ENCODE measurements at regions not wholly inside any gene's neighbourhood (a gene's known extent, or its start where the extent isn't known, plus 50 kb on each side); places are given as distances from the start of the nearest gene placed in this dataset.

GRCh38 chr7:9856668-9857067 lies 1117.0 kb upstream of the PHF14 start:
- no peak for DNase-seq (ENCODE audit: low read depth)

GRCh38 chr7:9863545-9863944 lies 1110.1 kb upstream of the PHF14 start:
- no peak for DNase-seq (ENCODE audit: low read depth)

- DNase-seq (ENCODE audit: low read depth), result no peak
These were observed 1104.5 kb upstream of the PHF14 start for GRCh38 chr7:9869151-9869550.

- no peak for DNase-seq (ENCODE audit: low read depth)
These were observed 1104.1 kb upstream of the PHF14 start for GRCh38 chr7:9869566-9869965.

- DNase-seq (ENCODE audit: low read depth), result no peak
These were observed 1103.0 kb upstream of the PHF14 start for GRCh38 chr7:9870674-9871073.

- DNase-seq (ENCODE audit: low read depth), result no peak
These were observed 1099.5 kb upstream of the PHF14 start for GRCh38 chr7:9874182-9874581.

- DNase-seq (ENCODE audit: low read depth), result no peak
These were observed 1097.6 kb upstream of the PHF14 start for GRCh38 chr7:9876053-9876452.

GRCh38 chr7:9889554-9889953 lies 1084.1 kb upstream of the PHF14 start:
- no peak for DNase-seq (ENCODE audit: low read depth)

- DNase-seq (ENCODE audit: low read depth), result no peak
These were observed 1083.6 kb upstream of the PHF14 start for GRCh38 chr7:9890092-9890491.

GRCh38 chr7:9891056-9891455 lies 1082.6 kb upstream of the PHF14 start:
- no peak for DNase-seq (ENCODE audit: low read depth)

GRCh38 chr7:9900339-9900738 lies 1073.3 kb upstream of the PHF14 start:
- no peak for DNase-seq (ENCODE audit: low read depth)

GRCh38 chr7:9921326-9921725 lies 1052.3 kb upstream of the PHF14 start:
- DNase-seq (ENCODE audit: low read depth), result no peak

GRCh38 chr7:9937944-9938631 lies 1035.6 kb upstream of the PHF14 start:
- no peak for DNase-seq (ENCODE audit: low read depth)

GRCh38 chr7:9939176-9939575 lies 1034.5 kb upstream of the PHF14 start:
- no peak for DNase-seq (ENCODE audit: low read depth)

GRCh38 chr7:9945131-9945530 lies 1028.5 kb upstream of the PHF14 start:
- no peak for DNase-seq (ENCODE audit: low read depth)

GRCh38 chr7:9945857-9946256 lies 1027.8 kb upstream of the PHF14 start:
- DNase-seq (ENCODE audit: low read depth), result no peak

- no peak for DNase-seq (ENCODE audit: low read depth)
These were observed 1018.5 kb upstream of the PHF14 start for GRCh38 chr7:9955138-9955537.

GRCh38 chr7:9958486-9958885 lies 1015.2 kb upstream of the PHF14 start:
- no peak for DNase-seq (ENCODE audit: low read depth)

- DNase-seq (ENCODE audit: low read depth), result no peak
These were observed 1013.2 kb upstream of the PHF14 start for GRCh38 chr7:9960460-9960859.

- DNase-seq (ENCODE audit: low read depth), result no peak
These were observed 1012.3 kb upstream of the PHF14 start for GRCh38 chr7:9961161-9961922.

GRCh38 chr7:9962742-9963141 lies 1010.9 kb upstream of the PHF14 start:
- DNase-seq (ENCODE audit: low read depth), result no peak

GRCh38 chr7:9978106-9979064 lies 995.3 kb upstream of the PHF14 start:
- DNase-seq (ENCODE audit: low read depth), result no peak
